Spleen (tissue), 7 donors: ENCODE measurements at regions not wholly inside any gene's neighbourhood (a gene's known extent, or its start where the extent isn't known, plus 50 kb on each side); places are given as distances from the start of the nearest gene placed in this dataset.

ENCODE experiments used
- CTCF ChIP-seq, 11 experiments: fragments of 200-600 bp in 7 of 11; fragments of 450-650 bp in 4 of 11; sonication (generic) in 4 of 11; IDR thresholded peaks in 8 of 11; conservative IDR thresholded peaks in 3 of 11; 1 replicate in 7 of 11; 2 replicates in 4 of 11; pipeline versions ENCODE4 v1.4.0 to v1.8.0; 2016 to 2021; ENCODE audit warnings: antibody characterized with exemption in 11 of 11, inconsistent platforms in 4 of 11, mild to moderate bottlenecking in 1 of 11
- POLR2A ChIP-seq, 3 donors: fragments of 450-650 bp; IDR thresholded peaks; one replicate each; pipeline ENCODE4 v1.5.1; 2017; ENCODE audit warnings: antibody characterized with exemption in 3 of 3, mild to moderate bottlenecking in 1 of 3
- POLR2AphosphoS5 ChIP-seq, 3 donors: sonication (generic); formaldehyde crosslinking; IDR thresholded peaks; one replicate each; pipeline ENCODE4 v1.5.1; 2017; ENCODE audit warnings: antibody characterized with exemption in 3 of 3
- donor health status: DM: no; HTN: no; CAD: no; lungs with moderate emphysema.
- donor health status: DM: no; HTN: no; CAD: no.
- donor health status: DM: no; HTN: no; CAD: no.

- no peak for TF ChIP-seq CTCF (IDR thresholded peaks at IDR 0.05 in 8 of 11, conservative IDR thresholded peaks at IDR 0.05 in 3 of 11)
- TF ChIP-seq POLR2A (IDR thresholded peaks at IDR 0.05): no peak
- TF ChIP-seq POLR2AphosphoS5 (IDR thresholded peaks at IDR 0.05): no peak
Observed at GRCh38 chr5:39698838-39699560, 274.2 kb upstream of the DAB2 start.
